ENCODE measurements at regions not wholly inside any gene's neighbourhood (a gene's known extent, or its start where the extent isn't known, plus 50 kb on each side); places are given as distances from the start of the nearest gene placed in this dataset.

DNA sequence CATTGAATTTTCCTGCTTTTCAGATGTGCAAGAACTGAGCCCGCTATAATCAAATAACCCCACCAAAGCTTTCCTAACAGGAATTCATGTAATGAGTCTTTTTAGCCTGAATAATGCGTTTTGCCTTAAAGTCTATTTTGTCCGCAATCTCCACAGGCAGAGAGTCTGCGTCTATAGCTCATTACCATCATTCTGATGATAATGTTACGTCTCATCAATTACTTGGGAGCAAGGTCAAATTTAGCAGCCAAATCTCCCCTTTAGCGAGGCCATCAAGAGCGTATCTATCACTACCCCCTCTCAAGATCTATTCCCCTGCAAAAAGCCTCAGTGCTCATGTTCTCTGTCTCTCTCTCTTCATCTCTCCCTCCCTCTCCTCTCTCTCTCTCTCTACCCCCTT lies 416.1 kb downstream of the ZSWIM6 start:
- H3K27me3 ChIP-seq (replicated peaks in 1 of 4; ENCODE audit: control insufficient read depth in 3 of 4, extremely low read depth in 1 of 4, insufficient read depth in 3 of 4, low read length in 3 of 4): no peaks in the 10 kb centered on the region
- no peak overlapping the region for H2AK5ac ChIP-seq (ENCODE audit: low read depth, low read length)
- H3K56ac ChIP-seq (replicated peaks; ENCODE audit: insufficient read length, low read depth, low read length): no peak overlapping the region
- 92% methylated on average over 7 of the region's 7 CpGs; no CpG with 5 or more reads in 1 of the 2 experiments for WGBS, 2 experiments (ENCODE audit: extremely low coverage in 1 of 2, insufficient coverage in 1 of 2, insufficient read length in 1 of 2, insufficient replicate concordance in 2 of 2, low coverage in 1 of 2, low lambda C conversion rate in 2 of 2, missing lambda C conversion rate in 1 of 2)
- H3K4me3 ChIP-seq (ENCODE audit: extremely low read depth in 1 of 4, insufficient read depth in 2 of 4, low read depth in 3 of 4, low read length in 4 of 4): no peak overlapping the region
- TF ChIP-seq RAD21 (IDR thresholded peaks at IDR 0.05 in 1 of 2, conservative IDR thresholded peaks at IDR 0.05 in 1 of 2; ENCODE audit: low read depth in 2 of 2, low read length in 2 of 2) (no peak), YY1 (IDR thresholded peaks at IDR 0.05; ENCODE audit: low read depth, low read length) (no peak), EP300 (IDR thresholded peaks at IDR 0.05; ENCODE audit: borderline replicate concordance in 1 of 2, low read depth in 2 of 2, low read length in 2 of 2) (no peak), TCF12 (IDR thresholded peaks at IDR 0.05; ENCODE audit: low read depth, low read length) (no peak)
- no peak overlapping the region for H3K4ac ChIP-seq (replicated peaks; ENCODE audit: insufficient read length, low read depth, low read length)
- H3K4me2 ChIP-seq (ENCODE audit: insufficient read depth in 1 of 2, low read depth in 2 of 2, low read length in 2 of 2): no peak overlapping the region
- no peak overlapping the region for H3K18ac ChIP-seq (ENCODE audit: extremely low read depth, low read length)
- no peaks in the 10 kb centered on the region for H3K79me2 ChIP-seq (ENCODE audit: control insufficient read depth in 1 of 2, insufficient read depth in 2 of 2, low read length in 2 of 2)
- ChIA-PET CTCF (ENCODE audit: partially characterized antibody) (interaction anchor here (0.6 to 2.9 kb wide), 3 partner anchors 21 to 566 kb away, joined by 3 to 16 read pairs (median 3); no protein-coding TSS in a partner anchor), POLR2A (ENCODE audit: partially characterized antibody) (interaction anchor here (0.6 kb wide), 1 partner anchor 17 kb away, joined by 4 read pairs; no protein-coding TSS in a partner anchor)
- no peaks in the 10 kb centered on the region for H3K36me3 ChIP-seq (ENCODE audit: control insufficient read depth in 2 of 4, insufficient read depth in 4 of 4, low read length in 3 of 4)
- FAIRE-seq (no peak), DNase-seq (ENCODE audit: low read depth in 1 of 2, low spot score in 2 of 2) (no peak)
- H3K4me1 ChIP-seq (replicated peaks in 1 of 4; ENCODE audit: control insufficient read depth in 3 of 4, insufficient read depth in 4 of 4, low read length in 3 of 4): no peaks in the 10 kb centered on the region
- H3K9me3 ChIP-seq (ENCODE audit: insufficient read depth in 2 of 2, low read depth in 1 of 2, low read length in 1 of 2): no peaks in the 10 kb centered on the region
- H3K79me1 ChIP-seq (ENCODE audit: low read depth, low read length): no peaks in the 10 kb centered on the region
- no peaks in the 10 kb centered on the region for H4K20me1 ChIP-seq (replicated peaks in 1 of 2; ENCODE audit: control insufficient read depth in 1 of 2, insufficient read depth in 2 of 2, low read length in 2 of 2)
- H2BK5ac ChIP-seq (ENCODE audit: low read depth, low read length): no peak overlapping the region
- no peak overlapping the region for H3K27ac ChIP-seq (ENCODE audit: low read depth, low read length)
- H2AFZ ChIP-seq (ENCODE audit: low read length): no peak overlapping the region
- no peaks in the 10 kb centered on the region for H3K23me2 ChIP-seq (ENCODE audit: low read depth, low read length)
- no peak overlapping the region for H2BK15ac ChIP-seq (ENCODE audit: low read length)
- no peak overlapping the region for H3K23ac ChIP-seq (ENCODE audit: insufficient read length)
- no peak overlapping the region for H2BK120ac ChIP-seq (replicated peaks; ENCODE audit: low read depth, low read length)
- no peak overlapping the region for H4K5ac ChIP-seq (ENCODE audit: insufficient read length, low read depth, low read length)
- no peak overlapping the region for H4K91ac ChIP-seq (replicated peaks; ENCODE audit: insufficient read length, low read length)
- no peak overlapping the region for H2BK12ac ChIP-seq (ENCODE audit: low read depth, low read length)
- H2BK20ac ChIP-seq (ENCODE audit: low read length): no peak overlapping the region
- H4K8ac ChIP-seq (ENCODE audit: extremely low read depth, insufficient read depth, low read length): no peak overlapping the region
- no peak overlapping the region for H3K14ac ChIP-seq (ENCODE audit: insufficient read length)
- H3K9ac ChIP-seq (replicated peaks in 1 of 4; ENCODE audit: extremely low read depth in 1 of 4, low read depth in 3 of 4, low read length in 3 of 4): no peak overlapping the region
